Panc1 (cell line): ENCODE measurements at regions not wholly inside any gene's neighbourhood (a gene's known extent, or its start where the extent isn't known, plus 50 kb on each side); places are given as distances from the start of the nearest gene placed in this dataset.

Experiments
- POLR2AphosphoS5 ChIP-seq: IDR thresholded peaks from 2 replicates; pipeline ENCODE4 v1.6.1; 2012; ENCODE audit warnings: mild to moderate bottlenecking, low read depth, low read length, moderate library complexity
- SIN3A ChIP-seq: IDR thresholded peaks from 2 replicates; pipeline ENCODE4 v1.6.1; 2012; ENCODE audit warnings: low read depth, mild to moderate bottlenecking, low read length, moderate library complexity, borderline replicate concordance; ENCODE audit not compliant: insufficient read depth
- TCF7L2 ChIP-seq: IDR thresholded peaks from 2 replicates; pipeline ENCODE4 v1.6.1; 2011; ENCODE audit warnings: mild to moderate bottlenecking, low read depth, low read length, inconsistent platforms
- TF ChIP-seq, protein P1 (sequence below): fragments of 450-650 bp; IDR thresholded peaks from 2 replicates; pipeline ENCODE4 v1.5.1; 2017; ENCODE audit warnings: mild to moderate bottlenecking
- TF ChIP-seq, protein P2 (sequence below), 2 experiments: IDR thresholded peaks; 2 replicates each; pipeline ENCODE4 v1.6.1; 2011 to 2012; ENCODE audit warnings: low read depth in 2 of 2, control low read depth in 1 of 2, low read length in 1 of 2, mild to moderate bottlenecking in 1 of 2, moderate library complexity in 1 of 2; ENCODE audit not compliant: insufficient read depth in 1 of 2

DNA sequence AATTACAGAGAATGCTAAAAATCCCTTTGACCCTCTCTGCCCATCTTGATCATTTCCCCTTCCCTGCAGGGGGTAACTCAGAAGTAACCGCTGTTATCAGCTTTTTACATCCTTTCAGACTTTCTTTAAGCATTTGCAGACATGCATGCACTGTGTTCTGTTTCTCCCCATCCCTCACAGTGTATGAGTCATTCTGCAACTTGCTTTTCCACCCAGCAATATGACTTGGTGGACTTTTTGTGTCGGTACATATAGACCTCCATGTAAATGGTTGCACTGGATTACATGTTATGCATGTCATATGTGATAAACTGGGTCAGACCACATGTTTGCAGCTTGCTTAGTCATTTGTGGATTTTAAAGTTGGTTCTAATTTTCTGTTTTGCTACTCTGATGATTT lies 87.7 kb upstream of the NECTIN1 start:
- TF ChIP-seq, protein P1, sequence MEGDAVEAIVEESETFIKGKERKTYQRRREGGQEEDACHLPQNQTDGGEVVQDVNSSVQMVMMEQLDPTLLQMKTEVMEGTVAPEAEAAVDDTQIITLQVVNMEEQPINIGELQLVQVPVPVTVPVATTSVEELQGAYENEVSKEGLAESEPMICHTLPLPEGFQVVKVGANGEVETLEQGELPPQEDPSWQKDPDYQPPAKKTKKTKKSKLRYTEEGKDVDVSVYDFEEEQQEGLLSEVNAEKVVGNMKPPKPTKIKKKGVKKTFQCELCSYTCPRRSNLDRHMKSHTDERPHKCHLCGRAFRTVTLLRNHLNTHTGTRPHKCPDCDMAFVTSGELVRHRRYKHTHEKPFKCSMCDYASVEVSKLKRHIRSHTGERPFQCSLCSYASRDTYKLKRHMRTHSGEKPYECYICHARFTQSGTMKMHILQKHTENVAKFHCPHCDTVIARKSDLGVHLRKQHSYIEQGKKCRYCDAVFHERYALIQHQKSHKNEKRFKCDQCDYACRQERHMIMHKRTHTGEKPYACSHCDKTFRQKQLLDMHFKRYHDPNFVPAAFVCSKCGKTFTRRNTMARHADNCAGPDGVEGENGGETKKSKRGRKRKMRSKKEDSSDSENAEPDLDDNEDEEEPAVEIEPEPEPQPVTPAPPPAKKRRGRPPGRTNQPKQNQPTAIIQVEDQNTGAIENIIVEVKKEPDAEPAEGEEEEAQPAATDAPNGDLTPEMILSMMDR, result no peak
- TF ChIP-seq POLR2AphosphoS5 (no peak), SIN3A (no peak), TCF7L2 (no peak)
- TF ChIP-seq, protein P2, sequence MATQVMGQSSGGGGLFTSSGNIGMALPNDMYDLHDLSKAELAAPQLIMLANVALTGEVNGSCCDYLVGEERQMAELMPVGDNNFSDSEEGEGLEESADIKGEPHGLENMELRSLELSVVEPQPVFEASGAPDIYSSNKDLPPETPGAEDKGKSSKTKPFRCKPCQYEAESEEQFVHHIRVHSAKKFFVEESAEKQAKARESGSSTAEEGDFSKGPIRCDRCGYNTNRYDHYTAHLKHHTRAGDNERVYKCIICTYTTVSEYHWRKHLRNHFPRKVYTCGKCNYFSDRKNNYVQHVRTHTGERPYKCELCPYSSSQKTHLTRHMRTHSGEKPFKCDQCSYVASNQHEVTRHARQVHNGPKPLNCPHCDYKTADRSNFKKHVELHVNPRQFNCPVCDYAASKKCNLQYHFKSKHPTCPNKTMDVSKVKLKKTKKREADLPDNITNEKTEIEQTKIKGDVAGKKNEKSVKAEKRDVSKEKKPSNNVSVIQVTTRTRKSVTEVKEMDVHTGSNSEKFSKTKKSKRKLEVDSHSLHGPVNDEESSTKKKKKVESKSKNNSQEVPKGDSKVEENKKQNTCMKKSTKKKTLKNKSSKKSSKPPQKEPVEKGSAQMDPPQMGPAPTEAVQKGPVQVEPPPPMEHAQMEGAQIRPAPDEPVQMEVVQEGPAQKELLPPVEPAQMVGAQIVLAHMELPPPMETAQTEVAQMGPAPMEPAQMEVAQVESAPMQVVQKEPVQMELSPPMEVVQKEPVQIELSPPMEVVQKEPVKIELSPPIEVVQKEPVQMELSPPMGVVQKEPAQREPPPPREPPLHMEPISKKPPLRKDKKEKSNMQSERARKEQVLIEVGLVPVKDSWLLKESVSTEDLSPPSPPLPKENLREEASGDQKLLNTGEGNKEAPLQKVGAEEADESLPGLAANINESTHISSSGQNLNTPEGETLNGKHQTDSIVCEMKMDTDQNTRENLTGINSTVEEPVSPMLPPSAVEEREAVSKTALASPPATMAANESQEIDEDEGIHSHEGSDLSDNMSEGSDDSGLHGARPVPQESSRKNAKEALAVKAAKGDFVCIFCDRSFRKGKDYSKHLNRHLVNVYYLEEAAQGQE (IDR thresholded peaks at IDR 0.05; ENCODE audit: insufficient read depth in 1 of 2, low read depth in 2 of 2, low read length in 1 of 2), result no peak
